GM12878 (cell line): ENCODE measurements at regions not wholly inside any gene's neighbourhood (a gene's known extent, or its start where the extent isn't known, plus 50 kb on each side); places are given as distances from the start of the nearest gene placed in this dataset.

Experiments used
- ATAC-seq: fragments of 200-7000 bp; cut with Tn5 transposase; 3 replicates; pipeline ENCODE4 v1.9.1; 2020; ENCODE audit warnings: mild to moderate bottlenecking, moderate library complexity
- BruUV-seq: library from RNA; stranded (reverse); fragments of 400-500 nt; replicated peaks from 2 replicates; lab custom pipeline; 2021; lab: Mats Ljungman, UMichigan
- CTCF ChIA-PET: fragments of 300-600 bp; sonication (Branson Sonifier 250); formaldehyde crosslinking; extraction: SDS; loops from one replicate; lab custom pipeline; 2021; ENCODE audit warnings: inconsistent platforms; lab: Yijun Ruan, JAX
- POLR2A ChIA-PET: fragments of 350-600 bp; formaldehyde crosslinking; extraction: SDS; loops from one replicate; lab custom pipeline; 2021; ENCODE audit warnings: inconsistent platforms; lab: Charles Lee
- RAD21 ChIA-PET: fragments of 300-600 bp; sonication (Branson Sonifier 250); formaldehyde crosslinking; loops from one replicate; lab custom pipeline; 2023; ENCODE audit warnings: antibody characterized with exemption; ENCODE audit not compliant: unreplicated experiment; lab: Charles Lee
- SMC1A ChIA-PET: fragments of 300-600 bp; sonication (Branson Sonifier 250); formaldehyde crosslinking; loops from one replicate; lab custom pipeline; 2023; ENCODE audit not compliant: unreplicated experiment, uncharacterized antibody; lab: Charles Lee
- DNase-seq: peaks from one replicate; pipeline ENCODE4 v3.0.0-alpha.2; 2011; ENCODE audit warnings: low read depth, low spot score
- FAIRE-seq: peaks from 3 replicates; lab custom pipeline; 2011; peaks lifted over from hg19 to GRCh38; lab: Jason Lieb, UNC
- H2AFZ ChIP-seq: 2 replicates; pipeline ENCODE4 v1.6.0; 2011; ENCODE audit warnings: low read depth, low read length, control low read depth; ENCODE audit not compliant: control insufficient read depth
- H3K27ac ChIP-seq: 2 replicates; pipeline ENCODE4 v1.5.1; 2011; ENCODE audit warnings: control low read depth; ENCODE audit not compliant: control insufficient read depth, insufficient read depth
- H3K27me3 ChIP-seq, 2 experiments: replicated peaks in 1 of 2; 2 replicates each; pipeline versions ENCODE4 v1.6.0 to v1.6.1; 2011; ENCODE audit warnings: low read length in 1 of 2; ENCODE audit not compliant: control insufficient read depth in 2 of 2, insufficient read depth in 2 of 2
- H3K36me3 ChIP-seq, 2 experiments: 2 replicates each; pipeline ENCODE4 v1.5.1; 2011; ENCODE audit warnings: low read length in 1 of 2; ENCODE audit not compliant: control insufficient read depth in 2 of 2, insufficient read depth in 2 of 2
- H3K4me1 ChIP-seq: 2 replicates; pipeline ENCODE4 v1.6.1; 2011; ENCODE audit warnings: mild to moderate bottlenecking, low read length, moderate library complexity, mixed read lengths; ENCODE audit not compliant: control insufficient read depth, insufficient read depth
- H3K4me2 ChIP-seq: 2 replicates; pipeline ENCODE4 v1.6.0; 2011; ENCODE audit warnings: control low read depth; ENCODE audit not compliant: control insufficient read depth, insufficient read depth
- H3K4me3 ChIP-seq: fragments of 200-600 bp; sonication (generic); 2 replicates; pipeline ENCODE4 v1.5.1; 2016
- H3K79me2 ChIP-seq: 2 replicates; pipeline ENCODE4 v1.6.0; 2011; ENCODE audit warnings: low read length; ENCODE audit not compliant: control insufficient read depth, insufficient read depth
- H3K9ac ChIP-seq: 2 replicates; pipeline ENCODE4 v1.8.0; 2011; ENCODE audit warnings: low read length, control low read depth, mixed read lengths; ENCODE audit not compliant: control insufficient read depth, insufficient read depth
- H3K9me3 ChIP-seq: replicated peaks from 3 replicates; pipeline ENCODE4 v1.5.1; 2011; ENCODE audit warnings: mild to moderate bottlenecking, low read length; ENCODE audit not compliant: control insufficient read depth, insufficient read depth
- H4K20me1 ChIP-seq: 2 replicates; pipeline ENCODE4 v1.6.0; 2011; ENCODE audit not compliant: control insufficient read depth, insufficient read depth
- ATF7 ChIP-seq: fragments of 450-650 bp; IDR thresholded peaks from 2 replicates; pipeline ENCODE4 v1.6.1; 2016; ENCODE audit warnings: low read depth, mild to moderate bottlenecking
- CBX3 ChIP-seq: fragments of 200-600 bp; sonication (generic); IDR thresholded peaks from 2 replicates; pipeline ENCODE4 v1.6.1; 2016; ENCODE audit warnings: low read depth, borderline replicate concordance
- CREB1 ChIP-seq: IDR thresholded peaks from 2 replicates; pipeline ENCODE4 v1.6.1; 2012; ENCODE audit warnings: low read depth, mild to moderate bottlenecking, inconsistent platforms
- EED ChIP-seq: sonication (generic); IDR thresholded peaks from 2 replicates; pipeline ENCODE4 v1.6.1; 2016; ENCODE audit warnings: antibody characterized with exemption, low read depth
- IKZF2 ChIP-seq, 2 experiments: fragments of 450-650 bp; IDR thresholded peaks; 2 replicates each; pipeline ENCODE4 v1.6.1; 2017; ENCODE audit warnings: mild to moderate bottlenecking in 2 of 2, moderate library complexity in 2 of 2
- KDM1A ChIP-seq: fragments of 200-600 bp; sonication (generic); IDR thresholded peaks from 2 replicates; pipeline ENCODE4 v1.6.1; 2016; ENCODE audit warnings: borderline replicate concordance
- KLF5 ChIP-seq: fragments of 450-650 bp; IDR thresholded peaks from 2 replicates; pipeline ENCODE4 v1.6.1; 2014; ENCODE audit warnings: mild to moderate bottlenecking; ENCODE audit not compliant: partially characterized antibody
- MEF2B ChIP-seq: fragments of 450-650 bp; IDR thresholded peaks from 2 replicates; pipeline ENCODE4 v1.6.1; 2018; ENCODE audit warnings: mild to moderate bottlenecking, moderate library complexity; ENCODE audit not compliant: partially characterized antibody, poor library complexity, severe bottlenecking
- MYC ChIP-seq: IDR thresholded peaks from 2 replicates; pipeline ENCODE4 v1.6.1; 2011; ENCODE audit warnings: mild to moderate bottlenecking, low read length, moderate library complexity, inconsistent platforms; ENCODE audit not compliant: insufficient read depth, insufficient replicate concordance, insufficient read length, severe bottlenecking
- RBBP5 ChIP-seq: fragments of 200-600 bp; sonication (generic); conservative IDR thresholded peaks from 2 replicates; pipeline ENCODE4 v1.6.1; 2016
- SIX5 ChIP-seq: IDR thresholded peaks from 2 replicates; pipeline ENCODE4 v1.6.1; 2011; ENCODE audit warnings: mild to moderate bottlenecking, low read depth, low read length, moderate library complexity; ENCODE audit not compliant: severe bottlenecking
- SPI1 ChIP-seq: IDR thresholded peaks from 2 replicates; pipeline ENCODE4 v1.6.1; 2011; ENCODE audit warnings: low read depth, mild to moderate bottlenecking, low read length, moderate library complexity, borderline replicate concordance; ENCODE audit not compliant: insufficient read depth
- STAT1 ChIP-seq: fragments of 450-650 bp; conservative IDR thresholded peaks from 2 replicates; pipeline ENCODE4 v1.6.1; 2014; ENCODE audit warnings: antibody characterized with exemption, mild to moderate bottlenecking
- SUZ12 ChIP-seq: fragments of 200-600 bp; sonication (generic); IDR thresholded peaks from one replicate; pipeline ENCODE4 v1.6.1; 2018; ENCODE audit warnings: antibody characterized with exemption, mild to moderate bottlenecking; ENCODE audit not compliant: unreplicated experiment
- ZBED1 ChIP-seq: IDR thresholded peaks from 2 replicates; pipeline ENCODE4 v1.6.1; 2016; ENCODE audit warnings: borderline replicate concordance
- WGBS: methylation state at CpG from one replicate; pipeline ENCODE4 v1.1.6; 2016; ENCODE audit warnings: low lambda C conversion rate; ENCODE audit not compliant: insufficient replicate concordance, insufficient coverage; ENCODE audit errors: missing lambda C conversion rate; 5-methylcytosine and 5-hydroxymethylcytosine counted together
- in situ Hi-C: fragments of 300-500 bp; cut with MboI; formaldehyde crosslinking; loops from 9 replicates; pipeline ENCODE4 v1.14.3; 2018; ENCODE audit warnings: mixed read lengths
- intact Hi-C: fragments of 100-400 bp; cut with micrococcal nuclease; formaldehyde crosslinking; loops from one replicate; pipeline ENCODE4 v1.14.2; 2022; ENCODE audit not compliant: unreplicated experiment
- TF ChIP-seq, protein P1 (sequence below): IDR thresholded peaks from 2 replicates; pipeline ENCODE4 v1.6.1; 2012; ENCODE audit warnings: improper control_type of control experiment, low read depth, low read length; ENCODE audit not compliant: insufficient replicate concordance
- TF ChIP-seq, protein P2 (sequence below): fragments of 450-650 bp; IDR thresholded peaks from 2 replicates; pipeline ENCODE4 v1.6.1; 2016; ENCODE audit warnings: mild to moderate bottlenecking
- TF ChIP-seq, protein P3 (sequence below): fragments of 450-650 bp; IDR thresholded peaks from 2 replicates; pipeline ENCODE4 v1.6.1; 2017; ENCODE audit warnings: low read depth, mild to moderate bottlenecking, moderate library complexity

DNA sequence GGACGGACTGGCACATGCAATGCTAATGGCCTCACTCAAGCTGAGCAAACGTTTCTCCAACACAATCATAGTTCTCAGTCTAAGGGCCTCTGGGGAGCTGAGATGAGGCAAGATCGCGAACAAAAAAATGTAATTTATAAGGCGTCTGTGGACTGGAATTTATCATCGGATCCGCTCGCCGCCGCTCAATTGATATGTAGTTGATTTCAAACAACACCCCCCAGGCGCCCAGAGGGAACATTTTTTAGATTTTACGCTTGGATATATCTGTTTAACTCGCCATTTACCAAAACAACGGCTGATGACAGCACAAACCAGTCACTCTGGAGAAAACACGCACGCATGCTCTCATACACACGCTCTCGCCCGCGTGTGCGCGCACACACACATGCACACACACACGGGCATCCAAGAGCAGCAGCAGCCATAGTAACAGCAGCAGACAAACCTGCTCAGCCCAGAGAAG, 335.8 kb downstream of the SMAD2 start:
- Histone ChIP-seq H3K9ac (no peak overlapping the region), H3K9me3 (no peaks in the 10 kb centered on the region), H3K27me3 (peaks cover 0 to 6% of the 10 kb centered on the region in 2 experiments; a peak in 2 of 4 replicates), H3K27ac (no peak overlapping the region), H3K4me2 (no peak overlapping the region), H3K36me3 (no peaks in the 10 kb centered on the region), H3K4me3 (no peak overlapping the region), H3K4me1 (no peaks in the 10 kb centered on the region), H2AFZ (no peak overlapping the region), H3K79me2 (no peaks in the 10 kb centered on the region), H4K20me1 (no peaks in the 10 kb centered on the region)
- ChIA-PET CTCF (interaction anchor here (2.7 kb wide), 1 partner anchor 153 kb away, joined by 26 read pairs; no protein-coding TSS in a partner anchor), RAD21 (no interaction called here), SMC1A (no interaction called here), POLR2A (no interaction called here)
- DNase-seq (no peak), FAIRE-seq (no peak), ATAC-seq (no peak)
- intact Hi-C loops = no loop called here
- no TSS peak for BruUV-seq
- in situ Hi-C loops = loop anchor here (5.0 kb wide), 1 partner anchor 153 kb away; no protein-coding TSS in a partner anchor
- WGBS = 61% methylated on average over 23 of the region's 23 CpGs
- TF ChIP-seq SIX5 (no peak), MYC (no peak), SUZ12 (no peak), SPI1 (no peak), IKZF2 (IDR thresholded peaks at IDR 0.05) (no peak), EED (no peak), KLF5 (no peak), CREB1 (no peak), MEF2B (no peak), ZBED1 (no peak), ATF7 (no peak), RBBP5 (no peak), CBX3 (no peak), STAT1 (no peak), KDM1A (no peak)
- TF ChIP-seq, protein P1, sequence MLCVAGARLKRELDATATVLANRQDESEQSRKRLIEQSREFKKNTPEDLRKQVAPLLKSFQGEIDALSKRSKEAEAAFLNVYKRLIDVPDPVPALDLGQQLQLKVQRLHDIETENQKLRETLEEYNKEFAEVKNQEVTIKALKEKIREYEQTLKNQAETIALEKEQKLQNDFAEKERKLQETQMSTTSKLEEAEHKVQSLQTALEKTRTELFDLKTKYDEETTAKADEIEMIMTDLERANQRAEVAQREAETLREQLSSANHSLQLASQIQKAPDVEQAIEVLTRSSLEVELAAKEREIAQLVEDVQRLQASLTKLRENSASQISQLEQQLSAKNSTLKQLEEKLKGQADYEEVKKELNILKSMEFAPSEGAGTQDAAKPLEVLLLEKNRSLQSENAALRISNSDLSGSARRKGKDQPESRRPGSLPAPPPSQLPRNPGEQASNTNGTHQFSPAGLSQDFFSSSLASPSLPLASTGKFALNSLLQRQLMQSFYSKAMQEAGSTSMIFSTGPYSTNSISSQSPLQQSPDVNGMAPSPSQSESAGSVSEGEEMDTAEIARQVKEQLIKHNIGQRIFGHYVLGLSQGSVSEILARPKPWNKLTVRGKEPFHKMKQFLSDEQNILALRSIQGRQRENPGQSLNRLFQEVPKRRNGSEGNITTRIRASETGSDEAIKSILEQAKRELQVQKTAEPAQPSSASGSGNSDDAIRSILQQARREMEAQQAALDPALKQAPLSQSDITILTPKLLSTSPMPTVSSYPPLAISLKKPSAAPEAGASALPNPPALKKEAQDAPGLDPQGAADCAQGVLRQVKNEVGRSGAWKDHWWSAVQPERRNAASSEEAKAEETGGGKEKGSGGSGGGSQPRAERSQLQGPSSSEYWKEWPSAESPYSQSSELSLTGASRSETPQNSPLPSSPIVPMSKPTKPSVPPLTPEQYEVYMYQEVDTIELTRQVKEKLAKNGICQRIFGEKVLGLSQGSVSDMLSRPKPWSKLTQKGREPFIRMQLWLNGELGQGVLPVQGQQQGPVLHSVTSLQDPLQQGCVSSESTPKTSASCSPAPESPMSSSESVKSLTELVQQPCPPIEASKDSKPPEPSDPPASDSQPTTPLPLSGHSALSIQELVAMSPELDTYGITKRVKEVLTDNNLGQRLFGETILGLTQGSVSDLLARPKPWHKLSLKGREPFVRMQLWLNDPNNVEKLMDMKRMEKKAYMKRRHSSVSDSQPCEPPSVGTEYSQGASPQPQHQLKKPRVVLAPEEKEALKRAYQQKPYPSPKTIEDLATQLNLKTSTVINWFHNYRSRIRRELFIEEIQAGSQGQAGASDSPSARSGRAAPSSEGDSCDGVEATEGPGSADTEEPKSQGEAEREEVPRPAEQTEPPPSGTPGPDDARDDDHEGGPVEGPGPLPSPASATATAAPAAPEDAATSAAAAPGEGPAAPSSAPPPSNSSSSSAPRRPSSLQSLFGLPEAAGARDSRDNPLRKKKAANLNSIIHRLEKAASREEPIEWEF = no peak
- TF ChIP-seq, protein P2, sequence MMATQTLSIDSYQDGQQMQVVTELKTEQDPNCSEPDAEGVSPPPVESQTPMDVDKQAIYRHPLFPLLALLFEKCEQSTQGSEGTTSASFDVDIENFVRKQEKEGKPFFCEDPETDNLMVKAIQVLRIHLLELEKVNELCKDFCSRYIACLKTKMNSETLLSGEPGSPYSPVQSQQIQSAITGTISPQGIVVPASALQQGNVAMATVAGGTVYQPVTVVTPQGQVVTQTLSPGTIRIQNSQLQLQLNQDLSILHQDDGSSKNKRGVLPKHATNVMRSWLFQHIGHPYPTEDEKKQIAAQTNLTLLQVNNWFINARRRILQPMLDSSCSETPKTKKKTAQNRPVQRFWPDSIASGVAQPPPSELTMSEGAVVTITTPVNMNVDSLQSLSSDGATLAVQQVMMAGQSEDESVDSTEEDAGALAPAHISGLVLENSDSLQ = no peak
- TF ChIP-seq, protein P3, sequence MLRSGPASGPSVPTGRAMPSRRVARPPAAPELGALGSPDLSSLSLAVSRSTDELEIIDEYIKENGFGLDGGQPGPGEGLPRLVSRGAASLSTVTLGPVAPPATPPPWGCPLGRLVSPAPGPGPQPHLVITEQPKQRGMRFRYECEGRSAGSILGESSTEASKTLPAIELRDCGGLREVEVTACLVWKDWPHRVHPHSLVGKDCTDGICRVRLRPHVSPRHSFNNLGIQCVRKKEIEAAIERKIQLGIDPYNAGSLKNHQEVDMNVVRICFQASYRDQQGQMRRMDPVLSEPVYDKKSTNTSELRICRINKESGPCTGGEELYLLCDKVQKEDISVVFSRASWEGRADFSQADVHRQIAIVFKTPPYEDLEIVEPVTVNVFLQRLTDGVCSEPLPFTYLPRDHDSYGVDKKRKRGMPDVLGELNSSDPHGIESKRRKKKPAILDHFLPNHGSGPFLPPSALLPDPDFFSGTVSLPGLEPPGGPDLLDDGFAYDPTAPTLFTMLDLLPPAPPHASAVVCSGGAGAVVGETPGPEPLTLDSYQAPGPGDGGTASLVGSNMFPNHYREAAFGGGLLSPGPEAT = no peak
